ENCODE measurements at regions not wholly inside any gene's neighbourhood (a gene's known extent, or its start where the extent isn't known, plus 50 kb on each side); places are given as distances from the start of the nearest gene placed in this dataset.

GRCh38 chr16:60905811-60906210, 1130.4 kb downstream of the CDH8 start:
- H3K9me3 ChIP-seq (ENCODE audit: insufficient read depth, low read depth) = no peaks in the 10 kb centered on the region; the same call in 1 of the 2 replicates
- H3K4me2 ChIP-seq = no peak overlapping the region
- H3K79me2 ChIP-seq (ENCODE audit: low read depth) = no peaks in the 10 kb centered on the region
- TF ChIP-seq CTCF (conservative IDR thresholded peaks at IDR 0.05) = no peak
- no peak for TF ChIP-seq EZH2 (IDR thresholded peaks at IDR 0.05; ENCODE audit: low read depth)
- no peaks in the 10 kb centered on the region for H3K36me3 ChIP-seq (ENCODE audit: low read depth)
- intact Hi-C loops (cut with micrococcal nuclease; ENCODE audit: unreplicated experiment) = no loop called here
- no peaks in the 10 kb centered on the region for H3K9me2 ChIP-seq (ENCODE audit: insufficient read depth)
- H3K4me1 ChIP-seq (replicated peaks; ENCODE audit: insufficient read depth) = no peaks in the 10 kb centered on the region
- no peak for DNase-seq
- H3K4me3 ChIP-seq = no peak overlapping the region
- ChIA-PET POLR2A (ENCODE audit: unreplicated experiment) (no interaction called here), CTCF (no interaction called here)
- H3F3A ChIP-seq (ENCODE audit: insufficient read depth, low read depth) = no peaks in the 10 kb centered on the region
- no TSS peak for BruUV-seq (replicated peaks)
- H3K27ac ChIP-seq = no peak overlapping the region
- no peak overlapping the region; the same call in 1 of the 2 replicates for H2AFZ ChIP-seq
- no peaks in the 10 kb centered on the region for H3K27me3 ChIP-seq (ENCODE audit: insufficient read depth, low read depth)
- H4K20me1 ChIP-seq (ENCODE audit: insufficient read depth) = no peaks in the 10 kb centered on the region

GRCh38 chr16:60902114-60902513, 1134.1 kb downstream of the CDH8 start:
- no peak overlapping the region for H3K4me2 ChIP-seq
- no peaks in the 10 kb centered on the region for H3K36me3 ChIP-seq (ENCODE audit: low read depth)
- POLR2A ChIA-PET (ENCODE audit: unreplicated experiment) = no interaction called here
- H3K9me2 ChIP-seq (ENCODE audit: insufficient read depth) = no peaks in the 10 kb centered on the region
- no peaks in the 10 kb centered on the region for H3K79me2 ChIP-seq (ENCODE audit: low read depth)
- CTCF ChIA-PET = no interaction called here
- no peaks in the 10 kb centered on the region for H3K9me3 ChIP-seq (ENCODE audit: insufficient read depth, low read depth)
- H3K27ac ChIP-seq = no peak overlapping the region
- no peaks in the 10 kb centered on the region for H3K4me1 ChIP-seq (replicated peaks; ENCODE audit: insufficient read depth)
- DNase-seq = no peak
- no peak overlapping the region for H3K4me3 ChIP-seq
- intact Hi-C loops (cut with micrococcal nuclease; ENCODE audit: unreplicated experiment) = no loop called here
- no peaks in the 10 kb centered on the region for H3K27me3 ChIP-seq (ENCODE audit: insufficient read depth, low read depth)
- no peaks in the 10 kb centered on the region for H3F3A ChIP-seq (ENCODE audit: insufficient read depth, low read depth)
- TF ChIP-seq CTCF (conservative IDR thresholded peaks at IDR 0.05) (no peak), EZH2 (IDR thresholded peaks at IDR 0.05; ENCODE audit: low read depth) (no peak)
- H4K20me1 ChIP-seq (ENCODE audit: insufficient read depth) = no peaks in the 10 kb centered on the region
- no TSS peak for BruUV-seq (replicated peaks)
- H2AFZ ChIP-seq = no peak overlapping the region

- no peaks in the 10 kb centered on the region for H3K4me1 ChIP-seq (replicated peaks; ENCODE audit: insufficient read depth)
- CTCF ChIA-PET = no interaction called here
Measured at GRCh38 chr16:60882816-60883215, 1153.4 kb downstream of the CDH8 start.

More at GRCh38 chr16:60882816-60883215, 1153.4 kb downstream of the CDH8 start:
- Histone ChIP-seq H3K4me2 (no peak overlapping the region), H2AFZ (no peak overlapping the region), H3K27me3 (ENCODE audit: insufficient read depth, low read depth) (no peaks in the 10 kb centered on the region), H3K9me3 (ENCODE audit: insufficient read depth, low read depth) (no peaks in the 10 kb centered on the region; the same call in 1 of the 2 replicates), H3K9me2 (ENCODE audit: insufficient read depth) (no peaks in the 10 kb centered on the region), H3K4me3 (no peak overlapping the region), H3K36me3 (ENCODE audit: low read depth) (no peaks in the 10 kb centered on the region), H3K27ac (no peak overlapping the region), H4K20me1 (ENCODE audit: insufficient read depth) (no peaks in the 10 kb centered on the region), H3K79me2 (ENCODE audit: low read depth) (no peaks in the 10 kb centered on the region), H3F3A (ENCODE audit: insufficient read depth, low read depth) (no peaks in the 10 kb centered on the region)
- POLR2A ChIA-PET (ENCODE audit: unreplicated experiment) = no interaction called here
- no peak for DNase-seq
- no peak for TF ChIP-seq EZH2 (IDR thresholded peaks at IDR 0.05; ENCODE audit: low read depth)
- TF ChIP-seq CTCF (conservative IDR thresholded peaks at IDR 0.05) = no peak
- intact Hi-C loops (cut with micrococcal nuclease; ENCODE audit: unreplicated experiment) = no loop called here
- no TSS peak for BruUV-seq (replicated peaks)

All from PC-9 (cell line).